Stomach (tissue), 4 donors: ENCODE measurements at regions not wholly inside any gene's neighbourhood (a gene's known extent, or its start where the extent isn't known, plus 50 kb on each side); places are given as distances from the start of the nearest gene placed in this dataset.

Experiments used
- CTCF ChIP-seq, 7 experiments: fragments of 450-650 bp in 4 of 7; fragments of 200-600 bp in 3 of 7; sonication (generic) in 3 of 7; IDR thresholded peaks; one replicate each; pipeline ENCODE4 v1.5.1; 2016 to 2019; ENCODE audit warnings: antibody characterized with exemption in 7 of 7, control low read depth in 2 of 7, mild to moderate bottlenecking in 1 of 7
- EP300 ChIP-seq: sonication (generic); formaldehyde crosslinking; IDR thresholded peaks from one replicate; pipeline ENCODE4 v1.6.1; 2017; ENCODE audit warnings: antibody characterized with exemption
- POLR2A ChIP-seq, 4 donors: fragments of 450-650 bp; IDR thresholded peaks; one replicate each; pipeline ENCODE4 v1.6.1; 2016; ENCODE audit warnings: antibody characterized with exemption in 4 of 4, control low read depth in 2 of 4, mild to moderate bottlenecking in 1 of 4, moderate library complexity in 1 of 4

GRCh38 chr4:138348055-138348454 is 105.9 kb upstream of the SLC7A11 start:
- TF ChIP-seq CTCF (IDR thresholded peaks at IDR 0.05) (no peak), POLR2A (IDR thresholded peaks at IDR 0.05) (no peak), EP300 (no peak)
